Kidney (tissue), 13 donors: ENCODE measurements at regions not wholly inside any gene's neighbourhood (a gene's known extent, or its start where the extent isn't known, plus 50 kb on each side); places are given as distances from the start of the nearest gene placed in this dataset.

Source experiments
- DNase-seq, 5 donors: peaks; one replicate each; pipeline ENCODE4 v3.0.0-alpha.2; 2013 to 2020
- FAIRE-seq: peaks from 2 replicates; lab custom pipeline; 2012; peaks lifted over from hg19 to GRCh38; lab: Jason Lieb, UNC
- H3K27ac ChIP-seq, 2 donors: one replicate each; pipeline ENCODE4 v1.7.0; 2013; ENCODE audit warnings: low read depth in 2 of 2, low read length in 2 of 2, inconsistent platforms in 1 of 2
- H3K27me3 ChIP-seq: one replicate; pipeline ENCODE4 v1.7.1; 2013; ENCODE audit warnings: low read length, inconsistent platforms; ENCODE audit not compliant: control insufficient read depth, insufficient read depth
- H3K36me3 ChIP-seq, 3 donors: one replicate each; pipeline versions ENCODE4 v1.7.0 to v1.7.1; 2013; ENCODE audit warnings: low read length in 3 of 3, control low read depth in 1 of 3, inconsistent platforms in 1 of 3; ENCODE audit not compliant: insufficient read depth in 3 of 3, control insufficient read depth in 2 of 3
- H3K4me1 ChIP-seq, 3 donors: one replicate each; pipeline versions ENCODE4 v1.7.0 to v1.7.1; 2013; ENCODE audit warnings: low read length in 3 of 3, inconsistent platforms in 1 of 3, low read depth in 1 of 3; ENCODE audit not compliant: control insufficient read depth in 2 of 3, insufficient read depth in 2 of 3
- H3K4me3 ChIP-seq, 3 donors: one replicate each; pipeline versions ENCODE4 v1.7.0 to v1.8.1; 2013; ENCODE audit warnings: low read length in 3 of 3, control low read depth in 1 of 3, inconsistent platforms in 1 of 3
- H3K9ac ChIP-seq, 3 donors: one replicate each; pipeline versions ENCODE4 v1.7.0 to v1.7.1; 2013; ENCODE audit warnings: low read length in 3 of 3, control low read depth in 1 of 3, inconsistent platforms in 1 of 3
- H3K9me3 ChIP-seq, 3 donors: one replicate each; pipeline versions ENCODE4 v1.7.0 to v1.7.1; 2013; ENCODE audit warnings: low read length in 3 of 3, control low read depth in 1 of 3, inconsistent platforms in 1 of 3; ENCODE audit not compliant: control insufficient read depth in 2 of 3, insufficient read depth in 1 of 3
- intact Hi-C: fragments of 100-400 bp; cut with DNase I; formaldehyde crosslinking; loops from one replicate; pipeline ENCODE4 v1.11.1; 2022
- TF ChIP-seq, protein P1 (sequence below): IDR thresholded peaks from 3 replicates; pipeline ENCODE4 v1.5.1; 2012; ENCODE audit warnings: mild to moderate bottlenecking, moderate library complexity, borderline replicate concordance; ENCODE audit not compliant: insufficient read depth; ENCODE audit errors: extremely low read depth
- donor health status: control.
- donor health status: control.
- donor health status: control.
- donor health status: control.
- donor health status: control.
- donor health status: DM: yes; HTN: yes; CAD: no.
- donor health status: Normal renal cell carcinoma (clear cell type).

DNA sequence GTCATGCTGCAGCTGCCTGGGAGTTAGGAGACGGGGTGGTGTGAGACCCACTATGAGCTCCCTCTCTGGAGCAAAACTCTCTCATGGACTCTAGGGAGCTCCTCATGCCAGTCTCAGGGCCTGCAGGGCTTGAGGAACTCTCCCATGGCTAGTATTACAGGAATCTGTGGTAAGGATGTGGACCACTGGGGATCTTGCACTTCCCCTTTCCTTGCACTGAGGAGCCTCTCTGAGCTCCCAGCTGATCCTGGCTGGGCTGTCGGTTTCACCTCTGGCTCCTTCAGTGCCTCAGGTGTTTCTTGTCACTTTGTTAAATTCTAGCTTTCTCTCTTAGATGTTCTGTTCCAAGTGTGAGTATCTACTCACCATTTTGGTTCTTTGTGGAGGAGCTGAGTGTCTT is 71.6 kb upstream of the IMMP2L start:
- H3K4me1 ChIP-seq: no peaks in the 10 kb centered on the region
- H3K27ac ChIP-seq: no peak overlapping the region
- TF ChIP-seq, protein P1, sequence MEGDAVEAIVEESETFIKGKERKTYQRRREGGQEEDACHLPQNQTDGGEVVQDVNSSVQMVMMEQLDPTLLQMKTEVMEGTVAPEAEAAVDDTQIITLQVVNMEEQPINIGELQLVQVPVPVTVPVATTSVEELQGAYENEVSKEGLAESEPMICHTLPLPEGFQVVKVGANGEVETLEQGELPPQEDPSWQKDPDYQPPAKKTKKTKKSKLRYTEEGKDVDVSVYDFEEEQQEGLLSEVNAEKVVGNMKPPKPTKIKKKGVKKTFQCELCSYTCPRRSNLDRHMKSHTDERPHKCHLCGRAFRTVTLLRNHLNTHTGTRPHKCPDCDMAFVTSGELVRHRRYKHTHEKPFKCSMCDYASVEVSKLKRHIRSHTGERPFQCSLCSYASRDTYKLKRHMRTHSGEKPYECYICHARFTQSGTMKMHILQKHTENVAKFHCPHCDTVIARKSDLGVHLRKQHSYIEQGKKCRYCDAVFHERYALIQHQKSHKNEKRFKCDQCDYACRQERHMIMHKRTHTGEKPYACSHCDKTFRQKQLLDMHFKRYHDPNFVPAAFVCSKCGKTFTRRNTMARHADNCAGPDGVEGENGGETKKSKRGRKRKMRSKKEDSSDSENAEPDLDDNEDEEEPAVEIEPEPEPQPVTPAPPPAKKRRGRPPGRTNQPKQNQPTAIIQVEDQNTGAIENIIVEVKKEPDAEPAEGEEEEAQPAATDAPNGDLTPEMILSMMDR: no peak
- intact Hi-C loops: no loop called here
- peaks cover 0 to 4% (median 0%) of the 10 kb centered on the region in 3 donors for H3K9me3 ChIP-seq
- FAIRE-seq: no peak
- no peak overlapping the region for H3K9ac ChIP-seq
- no peaks in the 10 kb centered on the region for H3K27me3 ChIP-seq
- H3K36me3 ChIP-seq: no peaks in the 10 kb centered on the region
- no peak overlapping the region for H3K4me3 ChIP-seq
- DNase-seq: no peak

DNA sequence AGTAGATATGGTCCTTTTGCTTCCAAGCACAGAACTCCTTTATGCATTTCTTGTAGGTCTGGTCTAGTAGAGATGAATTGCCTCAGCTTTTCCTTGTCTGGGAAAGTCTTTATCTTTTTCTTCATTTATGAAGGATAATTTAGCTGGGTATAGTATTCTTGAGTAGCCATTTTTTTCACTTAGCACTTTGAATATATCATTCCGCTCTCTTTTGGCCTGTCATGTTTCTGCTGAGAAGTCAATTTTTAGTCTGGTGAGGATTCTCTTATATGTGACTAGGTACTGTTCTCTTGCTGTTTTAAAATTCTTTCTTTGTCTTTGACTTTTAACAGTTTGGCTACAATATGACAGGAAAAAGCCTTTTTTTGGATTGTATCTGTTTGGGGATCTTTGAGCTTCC is 68.6 kb upstream of the IMMP2L start:
- H3K9ac ChIP-seq: no peak overlapping the region
- no peaks in the 10 kb centered on the region for H3K36me3 ChIP-seq
- no peak for FAIRE-seq
- TF ChIP-seq, protein P1: no peak
- no peaks in the 10 kb centered on the region for H3K27me3 ChIP-seq
- intact Hi-C loops: no loop called here
- DNase-seq: no peak
- H3K27ac ChIP-seq: no peak overlapping the region
- no peaks in the 10 kb centered on the region for H3K4me1 ChIP-seq
- H3K9me3 ChIP-seq: peaks cover 0 to 4% (median 0%) of the 10 kb centered on the region in 3 donors
- H3K4me3 ChIP-seq: no peak overlapping the region

DNA sequence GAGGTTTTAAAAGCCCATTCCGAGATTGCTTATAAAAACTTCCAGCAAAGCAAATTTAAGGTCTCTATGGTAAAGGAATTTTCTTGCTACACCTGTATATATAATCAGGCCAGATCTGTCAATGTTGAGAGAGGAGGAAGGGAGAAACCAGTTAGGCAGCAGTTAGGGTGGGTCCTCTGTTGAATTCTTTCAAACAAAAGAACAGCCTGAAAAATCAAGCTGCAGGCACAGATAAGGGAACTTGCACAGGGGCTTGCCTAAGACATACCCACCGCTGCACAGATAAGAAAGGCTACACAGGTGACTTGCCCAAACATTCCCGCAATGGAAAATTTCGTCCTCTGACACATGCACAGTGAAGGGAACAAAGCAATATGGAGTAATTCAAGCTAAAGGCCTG is 59.8 kb upstream of the IMMP2L start:
- H3K4me3 ChIP-seq: no peak overlapping the region
- H3K36me3 ChIP-seq: no peaks in the 10 kb centered on the region
- no peak overlapping the region for H3K27ac ChIP-seq
- H3K27me3 ChIP-seq: no peaks in the 10 kb centered on the region
- intact Hi-C loops: no loop called here
- TF ChIP-seq, protein P1: no peak
- H3K9ac ChIP-seq: no peak overlapping the region
- H3K9me3 ChIP-seq: no peaks in the 10 kb centered on the region
- H3K4me1 ChIP-seq: no peaks in the 10 kb centered on the region
- FAIRE-seq (no peak), DNase-seq (no peak)
